ENCODE measurements at regions not wholly inside any gene's neighbourhood (a gene's known extent, or its start where the extent isn't known, plus 50 kb on each side); places are given as distances from the start of the nearest gene placed in this dataset.

- no peaks in the 10 kb centered on the region for H3K4me1 Mint-ChIP-seq
- Histone ChIP-seq H3K4me3 (ENCODE audit: low read length) (no peak overlapping the region), H3K27ac (ENCODE audit: low read length) (no peak overlapping the region), H3K27me3 (ENCODE audit: control insufficient read depth, insufficient read depth, low read length) (no peaks in the 10 kb centered on the region), H3K9me3 (ENCODE audit: control insufficient read depth, insufficient read depth, low read length) (no peaks in the 10 kb centered on the region), H3K36me3 (ENCODE audit: control insufficient read depth, insufficient read depth, low read length) (no peaks in the 10 kb centered on the region), H3K4me1 (ENCODE audit: control insufficient read depth, insufficient read depth, low read length) (no peaks in the 10 kb centered on the region)
- no peak overlapping the region for H3K27ac Mint-ChIP-seq
- peaks cover 13 to 15% of the 10 kb centered on the region in 2 donors for H3K9me3 Mint-ChIP-seq
- DNase-seq (no peak), ATAC-seq (no peak)
- no peaks in the 10 kb centered on the region for H3K27me3 Mint-ChIP-seq (ENCODE audit: low read depth in 2 of 2)
- 64% methylated on average over 2 of the region's 2 CpGs for WGBS (ENCODE audit: insufficient coverage)
- no peak for TF ChIP-seq CTCF (IDR thresholded peaks at IDR 0.05)
- H3K4me3 Mint-ChIP-seq = no peak overlapping the region
- H3K36me3 Mint-ChIP-seq = peaks cover 13% of the 10 kb centered on the region
- intact Hi-C loops (cut with micrococcal nuclease) = no loop called here
Measured at GRCh38 chr1:196063952-196064351, 544.3 kb downstream of the KCNT2 start.

GRCh38 chr1:196063294-196063693 lies 544.9 kb downstream of the KCNT2 start:
- WGBS (ENCODE audit: insufficient coverage) = 71% methylated on average over 3 of the region's 3 CpGs
- TF ChIP-seq CTCF (IDR thresholded peaks at IDR 0.05) = no peak
- intact Hi-C loops (cut with micrococcal nuclease) = no loop called here

DNA sequence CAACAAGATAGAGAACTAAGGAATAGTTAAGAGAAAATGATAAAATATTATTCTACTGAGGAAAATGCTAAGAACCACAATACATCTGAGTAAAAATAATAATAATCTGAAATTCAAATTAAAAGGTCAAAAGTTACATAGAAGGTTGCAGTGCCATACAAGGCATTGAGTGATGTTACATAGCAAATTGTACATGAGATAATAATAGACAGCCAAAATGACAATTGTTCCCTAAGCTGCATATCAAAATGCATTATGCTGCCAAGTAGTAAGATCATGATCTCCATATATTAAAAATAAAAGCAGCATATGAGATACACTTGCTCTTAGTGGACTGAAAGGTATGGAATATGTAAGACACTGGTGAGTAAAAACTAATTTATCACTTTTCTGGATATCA lies 547.7 kb downstream of the KCNT2 start:
- H3K4me1 Mint-ChIP-seq = no peaks in the 10 kb centered on the region
- Histone ChIP-seq H3K27ac (ENCODE audit: low read length) (no peak overlapping the region), H3K27me3 (ENCODE audit: control insufficient read depth, insufficient read depth, low read length) (no peaks in the 10 kb centered on the region), H3K36me3 (ENCODE audit: control insufficient read depth, insufficient read depth, low read length) (no peaks in the 10 kb centered on the region), H3K4me3 (ENCODE audit: low read length) (no peak overlapping the region), H3K9me3 (ENCODE audit: control insufficient read depth, insufficient read depth, low read length) (no peaks in the 10 kb centered on the region), H3K4me1 (ENCODE audit: control insufficient read depth, insufficient read depth, low read length) (no peaks in the 10 kb centered on the region)
- no peaks in the 10 kb centered on the region for H3K27me3 Mint-ChIP-seq (ENCODE audit: low read depth in 2 of 2)
- no peak overlapping the region for H3K4me3 Mint-ChIP-seq
- no peak for TF ChIP-seq CTCF (IDR thresholded peaks at IDR 0.05)
- no peak overlapping the region for H3K27ac Mint-ChIP-seq
- H3K9me3 Mint-ChIP-seq = peaks cover 13 to 21% of the 10 kb centered on the region in 2 donors
- intact Hi-C loops (cut with micrococcal nuclease) = no loop called here
- no peak for ATAC-seq
- no peak for DNase-seq
- peaks cover 7% of the 10 kb centered on the region for H3K36me3 Mint-ChIP-seq

More at GRCh38 chr1:196063294-196063693, 544.9 kb downstream of the KCNT2 start:
- H3K9me3 ChIP-seq (ENCODE audit: control insufficient read depth, insufficient read depth, low read length) = no peaks in the 10 kb centered on the region
- Mint-ChIP-seq H3K27me3 (ENCODE audit: low read depth in 2 of 2) (no peaks in the 10 kb centered on the region), H3K27ac (no peak overlapping the region), H3K4me1 (no peaks in the 10 kb centered on the region), H3K4me3 (no peak overlapping the region), H3K9me3 (peaks cover 13 to 17% of the 10 kb centered on the region in 2 donors), H3K36me3 (peaks cover 13% of the 10 kb centered on the region)
- no peak overlapping the region for H3K4me3 ChIP-seq (ENCODE audit: low read length)
- H3K27me3 ChIP-seq (ENCODE audit: control insufficient read depth, insufficient read depth, low read length) = no peaks in the 10 kb centered on the region
- DNase-seq (no peak), ATAC-seq (no peak)
- no peak overlapping the region for H3K27ac ChIP-seq (ENCODE audit: low read length)
- H3K36me3 ChIP-seq (ENCODE audit: control insufficient read depth, insufficient read depth, low read length) = no peaks in the 10 kb centered on the region
- H3K4me1 ChIP-seq (ENCODE audit: control insufficient read depth, insufficient read depth, low read length) = no peaks in the 10 kb centered on the region

DNA sequence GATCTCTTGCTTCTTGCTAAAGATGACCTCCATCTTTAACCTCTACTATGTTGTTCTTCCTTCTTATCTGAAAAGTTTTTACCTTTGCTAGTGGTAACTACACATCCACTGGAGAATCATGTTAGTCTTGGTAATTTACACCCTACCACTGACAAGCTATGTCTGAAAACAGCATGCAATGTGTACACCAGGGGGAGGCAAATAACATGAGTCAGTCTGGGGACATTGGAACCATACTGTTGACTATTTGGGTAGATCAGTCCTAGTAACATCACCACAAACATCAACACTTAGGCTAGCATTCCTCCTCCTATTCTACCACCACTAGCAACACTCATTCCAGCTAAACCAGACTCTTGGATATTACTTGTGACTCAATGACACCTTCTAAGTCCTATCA lies 549.0 kb downstream of the KCNT2 start:
- TF ChIP-seq CTCF (IDR thresholded peaks at IDR 0.05) = no peak
- no peak overlapping the region for H3K27ac Mint-ChIP-seq
- H3K4me3 ChIP-seq (ENCODE audit: low read length) = no peak overlapping the region
- H3K4me3 Mint-ChIP-seq = no peak overlapping the region
- H3K27ac ChIP-seq (ENCODE audit: low read length) = no peak overlapping the region
- no peaks in the 10 kb centered on the region for H3K27me3 Mint-ChIP-seq (ENCODE audit: low read depth in 2 of 2)
- H3K36me3 Mint-ChIP-seq = peaks cover 9% of the 10 kb centered on the region
- H3K36me3 ChIP-seq (ENCODE audit: control insufficient read depth, insufficient read depth, low read length) = no peaks in the 10 kb centered on the region
- no peak for ATAC-seq
- DNase-seq = no peak
- no peaks in the 10 kb centered on the region for H3K9me3 ChIP-seq (ENCODE audit: control insufficient read depth, insufficient read depth, low read length)
- H3K4me1 ChIP-seq (ENCODE audit: control insufficient read depth, insufficient read depth, low read length) = no peaks in the 10 kb centered on the region
- no peaks in the 10 kb centered on the region for H3K4me1 Mint-ChIP-seq
- H3K9me3 Mint-ChIP-seq = peaks cover 14 to 28% of the 10 kb centered on the region in 2 donors
- intact Hi-C loops (cut with micrococcal nuclease) = no loop called here
- H3K27me3 ChIP-seq (ENCODE audit: control insufficient read depth, insufficient read depth, low read length) = no peaks in the 10 kb centered on the region

All from natural killer cell (primary cell).